ENCODE measurements at regions not wholly inside any gene's neighbourhood (a gene's known extent, or its start where the extent isn't known, plus 50 kb on each side); places are given as distances from the start of the nearest gene placed in this dataset.

GRCh38 chr2:22855761-22856184, 529.2 kb upstream of the KLHL29 start:
- H3K27me3 Mint-ChIP-seq (ENCODE audit: low read depth) = no peaks in the 10 kb centered on the region
- ATAC-seq (no peak), DNase-seq (ENCODE audit: low spot score) (no peak)
- TF ChIP-seq IRF1 (CRISPR knock-in tag; IDR thresholded peaks at IDR 0.05) (no peak), ATF6 (CRISPR knock-in tag; IDR thresholded peaks at IDR 0.05) (no peak), FOXP4 (CRISPR knock-in tag; IDR thresholded peaks at IDR 0.05) (no peak), ZNF138 (CRISPR knock-in tag; conservative IDR thresholded peaks at IDR 0.05) (no peak), ESRRA (CRISPR knock-in tag; IDR thresholded peaks at IDR 0.05; ENCODE audit: borderline replicate concordance) (no peak), ZNF232 (CRISPR knock-in tag; IDR thresholded peaks at IDR 0.05) (no peak), MLX (CRISPR knock-in tag; IDR thresholded peaks at IDR 0.05) (no peak), ATF3 (CRISPR knock-in tag; conservative IDR thresholded peaks at IDR 0.05) (no peak), ZNF425 (CRISPR knock-in tag; conservative IDR thresholded peaks at IDR 0.05) (no peak), ETV6 (CRISPR knock-in tag; IDR thresholded peaks at IDR 0.05) (no peak), E2F4 (CRISPR knock-in tag; IDR thresholded peaks at IDR 0.05; ENCODE audit: borderline replicate concordance, low read depth) (no peak), CREM (CRISPR knock-in tag; IDR thresholded peaks at IDR 0.05) (no peak), STAT6 (CRISPR knock-in tag; conservative IDR thresholded peaks at IDR 0.05; ENCODE audit: low read depth) (no peak), EMX1 (CRISPR knock-in tag; IDR thresholded peaks at IDR 0.05) (no peak), E2F1 (CRISPR knock-in tag; IDR thresholded peaks at IDR 0.05) (no peak), ZNF219 (CRISPR knock-in tag; IDR thresholded peaks at IDR 0.05; ENCODE audit: borderline replicate concordance) (no peak), GABPB1 (CRISPR knock-in tag; IDR thresholded peaks at IDR 0.05) (no peak), AR (CRISPR knock-in tag; IDR thresholded peaks at IDR 0.05) (no peak), ATF1 (CRISPR knock-in tag; IDR thresholded peaks at IDR 0.05) (no peak)
- peaks cover 28% of the 10 kb centered on the region for H3K36me3 Mint-ChIP-seq
- H3K9me3 Mint-ChIP-seq = peaks cover 54% of the 10 kb centered on the region
- ChIA-PET POLR2A (no interaction called here), CTCF (no interaction called here)
- peaks cover 21% of the 10 kb centered on the region for H3K4me1 Mint-ChIP-seq
- no peak overlapping the region for H3K4me3 Mint-ChIP-seq
- H3K27ac Mint-ChIP-seq = no peak overlapping the region

Data from WTC11 (cell line).